Endothelial cell of umbilical vein (primary cell): ENCODE measurements at regions not wholly inside any gene's neighbourhood (a gene's known extent, or its start where the extent isn't known, plus 50 kb on each side); places are given as distances from the start of the nearest gene placed in this dataset.

Experiments
- BruUV-seq: library from RNA; stranded (reverse); fragments of 400-500 nt; replicated peaks from 2 replicates; lab custom pipeline; 2021; lab: Mats Ljungman, UMichigan
- CTCF ChIA-PET: fragments of 300-600, 350-600 bp; sonication (Branson Sonifier 250); formaldehyde crosslinking; loops from one replicate; lab custom pipeline; 2021; ENCODE audit warnings: antibody characterized with exemption, inconsistent platforms; lab: Charles Lee
- POLR2A ChIA-PET: fragments of 300-600, 350-600 bp; sonication (Branson Sonifier 250); formaldehyde crosslinking; loops from one replicate; lab custom pipeline; 2021; ENCODE audit warnings: antibody characterized with exemption, inconsistent platforms; lab: Charles Lee
- DNase-seq: peaks from one replicate; pipeline ENCODE4 v3.0.0-alpha.2; 2011; ENCODE audit warnings: low read depth, low spot score
- FAIRE-seq: peaks from 2 replicates; lab custom pipeline; 2011; peaks lifted over from hg19 to GRCh38; lab: Jason Lieb, UNC
- H2AFZ ChIP-seq: 2 replicates; pipeline ENCODE4 v1.6.0; 2012; ENCODE audit warnings: low read depth, low read length, control low read depth, inconsistent platforms
- H3K27ac ChIP-seq: 2 replicates; pipeline ENCODE4 v1.5.1; 2011; ENCODE audit warnings: low read depth, mild to moderate bottlenecking, control low read depth, low read length, moderate library complexity; ENCODE audit not compliant: insufficient read depth
- H3K27me3 ChIP-seq, 2 experiments: 2 replicates each; pipeline versions ENCODE4 v1.6.0 to v1.6.1; 2011; ENCODE audit warnings: low read length in 2 of 2, mixed read lengths in 1 of 2; ENCODE audit not compliant: control insufficient read depth in 2 of 2, insufficient read depth in 2 of 2
- H3K36me3 ChIP-seq, 2 experiments: 2 replicates in 1 of 2; 3 replicates in 1 of 2; pipeline ENCODE4 v1.5.1; 2011; ENCODE audit warnings: low read length in 2 of 2, mild to moderate bottlenecking in 1 of 2, moderate library complexity in 1 of 2; ENCODE audit not compliant: control insufficient read depth in 2 of 2, insufficient read depth in 2 of 2; ENCODE audit errors: extremely low read depth in 1 of 2
- H3K4me1 ChIP-seq: 3 replicates; pipeline ENCODE4 v1.5.1; 2011; ENCODE audit warnings: mild to moderate bottlenecking, low read length; ENCODE audit not compliant: control insufficient read depth, insufficient read depth; ENCODE audit errors: extremely low read depth
- H3K4me2 ChIP-seq: 2 replicates; pipeline ENCODE4 v1.6.1; 2011; ENCODE audit warnings: low read length, control low read depth, mixed read lengths; ENCODE audit not compliant: insufficient read depth
- H3K4me3 ChIP-seq, 3 experiments: fragments of 200-600 bp in 1 of 3; sonication (generic), shearing (Covaris generic) in 1 of 3; replicated peaks in 1 of 3; 2 replicates each; pipeline ENCODE4 v1.5.1; 2011 to 2016; ENCODE audit warnings: control low read depth in 3 of 3, low read length in 3 of 3, mild to moderate bottlenecking in 2 of 3, inconsistent platforms in 1 of 3, low read depth in 1 of 3, moderate library complexity in 1 of 3; ENCODE audit not compliant: insufficient read depth in 1 of 3
- H3K79me2 ChIP-seq: 2 replicates; pipeline ENCODE4 v1.6.0; 2012; ENCODE audit warnings: low read length, inconsistent platforms; ENCODE audit not compliant: control insufficient read depth, insufficient read depth
- H3K9ac ChIP-seq: replicated peaks from 2 replicates; pipeline ENCODE3; 2011; ENCODE audit warnings: low read length, control low read depth; ENCODE audit not compliant: insufficient read depth; ENCODE audit errors: extremely low read depth
- H3K9me1 ChIP-seq: replicated peaks from 3 replicates; pipeline ENCODE4 v1.6.0; 2011; ENCODE audit warnings: mild to moderate bottlenecking, low read length; ENCODE audit not compliant: control insufficient read depth, insufficient read depth; ENCODE audit errors: extremely low read depth
- H3K9me3 ChIP-seq: replicated peaks from 2 replicates; pipeline ENCODE4 v1.5.1; 2012; ENCODE audit warnings: low read length, inconsistent platforms; ENCODE audit not compliant: control insufficient read depth, insufficient read depth
- H4K20me1 ChIP-seq: replicated peaks from 2 replicates; pipeline ENCODE3; 2011; ENCODE audit warnings: mild to moderate bottlenecking, low read length; ENCODE audit not compliant: control insufficient read depth, insufficient read depth; ENCODE audit errors: extremely low read depth
- EZH2 ChIP-seq: IDR thresholded peaks from 2 replicates; pipeline ENCODE4 v1.6.1; 2012; ENCODE audit warnings: borderline replicate concordance, low read depth, mild to moderate bottlenecking, moderate library complexity, low read length, inconsistent platforms; ENCODE audit not compliant: severe bottlenecking
- FOS ChIP-seq: IDR thresholded peaks from 2 replicates; pipeline ENCODE4 v1.6.1; 2011; ENCODE audit warnings: mild to moderate bottlenecking, low read length, moderate library complexity, borderline replicate concordance; ENCODE audit not compliant: insufficient read depth
- GATA2 ChIP-seq: IDR thresholded peaks from 2 replicates; pipeline ENCODE4 v1.7.0; 2011; ENCODE audit warnings: low read depth, mild to moderate bottlenecking, moderate library complexity, mixed read lengths, low read length; ENCODE audit not compliant: insufficient read length, insufficient read depth
- JUN ChIP-seq: IDR thresholded peaks from 2 replicates; pipeline ENCODE4 v1.6.1; 2011; ENCODE audit warnings: borderline replicate concordance, low read depth; ENCODE audit not compliant: insufficient read length, insufficient read depth
- MYC ChIP-seq: IDR thresholded peaks from one replicate; pipeline ENCODE4 v1.6.1; 2011; ENCODE audit warnings: mild to moderate bottlenecking, low read depth, low read length
- POLR2A ChIP-seq: IDR thresholded peaks from 2 replicates; pipeline ENCODE4 v1.6.1; 2012; ENCODE audit warnings: low read depth, mild to moderate bottlenecking, control low read depth, low read length
- POLR2AphosphoS5 ChIP-seq: IDR thresholded peaks from 2 replicates; pipeline ENCODE4 v1.6.1; 2012; ENCODE audit warnings: low read depth, mild to moderate bottlenecking, control low read depth, low read length, moderate library complexity; ENCODE audit not compliant: insufficient read depth
- dilution Hi-C: fragments of 300-500 bp; cut with MboI; formaldehyde crosslinking; loops from one replicate; pipeline ENCODE4 v1.15.0; 2019; ENCODE audit warnings: low sequenced_read_pairs; ENCODE audit not compliant: extremely low pct_ligation_motif_present
- intact Hi-C: fragments of 100-400 bp; cut with micrococcal nuclease; formaldehyde crosslinking; loops from one replicate; pipeline ENCODE4 v1.10.0; 2022
- TF ChIP-seq, protein P1 (sequence below), 2 donors: IDR thresholded peaks; 1 replicate in 1 of 2; 2 replicates in 1 of 2; pipeline ENCODE4 v1.5.1; 2011; ENCODE audit warnings: low read length in 2 of 2, mild to moderate bottlenecking in 2 of 2, moderate library complexity in 2 of 2, control low read depth in 1 of 2, inconsistent platforms in 1 of 2, low read depth in 1 of 2; ENCODE audit not compliant: insufficient read depth in 1 of 2; ENCODE audit errors: extremely low read depth in 1 of 2
- TF ChIP-seq, protein P2 (sequence below): IDR thresholded peaks from 2 replicates; pipeline ENCODE4 v1.6.1; 2011; ENCODE audit not compliant: insufficient read depth, insufficient read length

DNA sequence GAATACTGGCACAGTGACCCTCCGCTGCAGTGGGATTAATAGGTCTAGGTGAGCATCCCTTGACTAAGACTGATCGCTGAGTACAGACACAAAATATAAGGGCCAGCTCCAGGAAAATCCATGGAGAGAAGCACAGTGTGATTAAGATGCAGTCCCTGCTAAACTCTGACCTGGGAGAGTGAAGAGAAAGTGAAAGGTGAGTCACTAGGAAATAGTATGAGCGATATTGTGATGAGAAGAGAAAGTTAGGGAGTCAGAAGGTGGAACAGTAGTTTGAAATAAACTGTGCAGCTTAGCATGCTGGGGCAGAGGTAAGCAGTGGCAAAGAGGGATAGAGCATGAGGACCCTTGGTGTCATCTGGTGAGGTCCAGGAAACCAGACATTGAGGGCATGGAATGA lies 278.6 kb upstream of the MAP3K7 start:
- Histone ChIP-seq H4K20me1 (no peaks in the 10 kb centered on the region), H3K9me3 (no peaks in the 10 kb centered on the region), H3K4me2 (no peak overlapping the region), H3K9me1 (no peaks in the 10 kb centered on the region), H3K27ac (no peak overlapping the region), H3K9ac (no peak overlapping the region), H3K36me3 (no peaks in the 10 kb centered on the region), H3K4me3 (no peak overlapping the region), H3K27me3 (no peaks in the 10 kb centered on the region), H3K4me1 (no peaks in the 10 kb centered on the region), H3K79me2 (no peaks in the 10 kb centered on the region), H2AFZ (no peak overlapping the region)
- TF ChIP-seq GATA2: no peak
- no peak for TF ChIP-seq POLR2A
- no peak for TF ChIP-seq FOS
- TF ChIP-seq MYC: no peak
- TF ChIP-seq, protein P1, sequence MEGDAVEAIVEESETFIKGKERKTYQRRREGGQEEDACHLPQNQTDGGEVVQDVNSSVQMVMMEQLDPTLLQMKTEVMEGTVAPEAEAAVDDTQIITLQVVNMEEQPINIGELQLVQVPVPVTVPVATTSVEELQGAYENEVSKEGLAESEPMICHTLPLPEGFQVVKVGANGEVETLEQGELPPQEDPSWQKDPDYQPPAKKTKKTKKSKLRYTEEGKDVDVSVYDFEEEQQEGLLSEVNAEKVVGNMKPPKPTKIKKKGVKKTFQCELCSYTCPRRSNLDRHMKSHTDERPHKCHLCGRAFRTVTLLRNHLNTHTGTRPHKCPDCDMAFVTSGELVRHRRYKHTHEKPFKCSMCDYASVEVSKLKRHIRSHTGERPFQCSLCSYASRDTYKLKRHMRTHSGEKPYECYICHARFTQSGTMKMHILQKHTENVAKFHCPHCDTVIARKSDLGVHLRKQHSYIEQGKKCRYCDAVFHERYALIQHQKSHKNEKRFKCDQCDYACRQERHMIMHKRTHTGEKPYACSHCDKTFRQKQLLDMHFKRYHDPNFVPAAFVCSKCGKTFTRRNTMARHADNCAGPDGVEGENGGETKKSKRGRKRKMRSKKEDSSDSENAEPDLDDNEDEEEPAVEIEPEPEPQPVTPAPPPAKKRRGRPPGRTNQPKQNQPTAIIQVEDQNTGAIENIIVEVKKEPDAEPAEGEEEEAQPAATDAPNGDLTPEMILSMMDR (IDR thresholded peaks at IDR 0.05; ENCODE audit: extremely low read depth in 1 of 2, insufficient read depth in 1 of 2, low read depth in 1 of 2, low read length in 2 of 2): no peak
- no peak for TF ChIP-seq POLR2AphosphoS5
- TF ChIP-seq, protein P2, sequence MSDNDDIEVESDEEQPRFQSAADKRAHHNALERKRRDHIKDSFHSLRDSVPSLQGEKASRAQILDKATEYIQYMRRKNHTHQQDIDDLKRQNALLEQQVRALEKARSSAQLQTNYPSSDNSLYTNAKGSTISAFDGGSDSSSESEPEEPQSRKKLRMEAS: no peak
- no peak for TF ChIP-seq JUN
- no peak for TF ChIP-seq EZH2
- intact Hi-C loops: no loop called here
- BruUV-seq: no TSS peak
- DNase-seq (no peak), FAIRE-seq (no peak)
- ChIA-PET CTCF (no interaction called here), POLR2A (no interaction called here)
- dilution Hi-C loops: no loop called here
